ENCODE measurements at regions not wholly inside any gene's neighbourhood (a gene's known extent, or its start where the extent isn't known, plus 50 kb on each side); places are given as distances from the start of the nearest gene placed in this dataset.
"Not testable (repeated sequence)": the region's sequence is repeated elsewhere in the genome, so short reads cannot be mapped to it uniquely, and the experiment has no call there.

GRCh38 chr2:146984014-146984413 is 860.8 kb upstream of the ACVR2A start:
- DNase-seq, result no peak
- TF ChIP-seq CTCF (IDR thresholded peaks at IDR 0.05; ENCODE audit: low read depth, low read length), result no peak
- H3K27ac ChIP-seq, result no peak overlapping the region
- no peak overlapping the region for H3K4me3 ChIP-seq (ENCODE audit: low read depth, low read length)
- no peaks in the 10 kb centered on the region for H3K27me3 ChIP-seq (ENCODE audit: insufficient read depth, low read depth, severe bottlenecking)
- H3K36me3 ChIP-seq, result no peaks in the 10 kb centered on the region
- H3K9me3 ChIP-seq (ENCODE audit: severe bottlenecking), result no peaks in the 10 kb centered on the region

GRCh38 chr2:146982393-146982846 is 862.4 kb upstream of the ACVR2A start:
- no peaks in the 10 kb centered on the region for H3K9me3 ChIP-seq (ENCODE audit: severe bottlenecking)
- no peak for DNase-seq
- no peak overlapping the region for H3K27ac ChIP-seq
- H3K36me3 ChIP-seq, result no peaks in the 10 kb centered on the region
- H3K4me3 ChIP-seq (ENCODE audit: low read depth, low read length), result no peak overlapping the region
- TF ChIP-seq CTCF (IDR thresholded peaks at IDR 0.05; ENCODE audit: low read depth, low read length), result no peak
- H3K27me3 ChIP-seq (ENCODE audit: insufficient read depth, low read depth, severe bottlenecking), result no peaks in the 10 kb centered on the region

GRCh38 chr2:146981921-146982320 is 862.9 kb upstream of the ACVR2A start:
- Histone ChIP-seq H3K9me3 (ENCODE audit: severe bottlenecking) (no peaks in the 10 kb centered on the region), H3K27me3 (ENCODE audit: insufficient read depth, low read depth, severe bottlenecking) (no peaks in the 10 kb centered on the region), H3K27ac (no peak overlapping the region), H3K36me3 (no peaks in the 10 kb centered on the region), H3K4me3 (ENCODE audit: low read depth, low read length) (no peak overlapping the region)
- no peak for TF ChIP-seq CTCF (IDR thresholded peaks at IDR 0.05; ENCODE audit: low read depth, low read length)
- no peak for DNase-seq

- no peak for TF ChIP-seq CTCF (IDR thresholded peaks at IDR 0.05; ENCODE audit: low read depth, low read length)
- H3K9me3 ChIP-seq (ENCODE audit: severe bottlenecking), result no peaks in the 10 kb centered on the region
- H3K27me3 ChIP-seq (ENCODE audit: insufficient read depth, low read depth, severe bottlenecking), result no peaks in the 10 kb centered on the region
- no peak for DNase-seq
- no peaks in the 10 kb centered on the region for H3K36me3 ChIP-seq
- no peak overlapping the region for H3K4me3 ChIP-seq (ENCODE audit: low read depth, low read length)
- H3K27ac ChIP-seq, result no peak overlapping the region
These were observed 865.1 kb upstream of the ACVR2A start for GRCh38 chr2:146979746-146980145.

GRCh38 chr2:146978577-146979555 is 866.0 kb upstream of the ACVR2A start:
- H3K27me3 ChIP-seq (ENCODE audit: insufficient read depth, low read depth, severe bottlenecking), result no peaks in the 10 kb centered on the region
- no peak for TF ChIP-seq CTCF (IDR thresholded peaks at IDR 0.05; ENCODE audit: low read depth, low read length)
- no peak for DNase-seq
- no peak overlapping the region for H3K27ac ChIP-seq
- no peaks in the 10 kb centered on the region for H3K9me3 ChIP-seq (ENCODE audit: severe bottlenecking)
- H3K4me3 ChIP-seq (ENCODE audit: low read depth, low read length), result no peak overlapping the region
- H3K36me3 ChIP-seq, result no peaks in the 10 kb centered on the region

GRCh38 chr2:146970981-146971380 is 873.8 kb upstream of the ACVR2A start:
- not testable (repeated sequence) for DNase-seq; H3K27ac ChIP-seq; H3K9me3 ChIP-seq (ENCODE audit: severe bottlenecking); H3K36me3 ChIP-seq; H3K27me3 ChIP-seq (ENCODE audit: insufficient read depth, low read depth, severe bottlenecking); H3K4me3 ChIP-seq (ENCODE audit: low read depth, low read length)

GRCh38 chr2:146969703-146970102 is 875.1 kb upstream of the ACVR2A start:
- H3K27ac ChIP-seq; H3K4me3 ChIP-seq (ENCODE audit: low read depth, low read length); H3K9me3 ChIP-seq (ENCODE audit: severe bottlenecking); DNase-seq; H3K27me3 ChIP-seq (ENCODE audit: insufficient read depth, low read depth, severe bottlenecking); H3K36me3 ChIP-seq: not testable (repeated sequence)

Data from WERI-Rb-1 (cell line).